ENCODE measurements at regions not wholly inside any gene's neighbourhood (a gene's known extent, or its start where the extent isn't known, plus 50 kb on each side); places are given as distances from the start of the nearest gene placed in this dataset.

- in situ Hi-C loops (cut with MboI; ENCODE audit: low sequenced_read_pairs, unreplicated experiment): no loop called here
- TF ChIP-seq CTCF (IDR thresholded peaks at IDR 0.05; ENCODE audit: borderline replicate concordance, control extremely low read depth, extremely low read depth, insufficient read depth, missing control alignments): no peak
- DNase-seq (ENCODE audit: low spot score): no peak
These were observed 180.0 kb upstream of the ARL4C start for GRCh38 chr2:234676783-234677450.

GRCh38 chr2:234676109-234676782, 179.4 kb upstream of the ARL4C start:
- in situ Hi-C loops (cut with MboI; ENCODE audit: low sequenced_read_pairs, unreplicated experiment): no loop called here
- no peak for DNase-seq (ENCODE audit: low spot score)
- TF ChIP-seq CTCF (IDR thresholded peaks at IDR 0.05; ENCODE audit: borderline replicate concordance, control extremely low read depth, extremely low read depth, insufficient read depth, missing control alignments): no peak

- no peak for DNase-seq (ENCODE audit: low spot score)
- TF ChIP-seq CTCF (IDR thresholded peaks at IDR 0.05; ENCODE audit: borderline replicate concordance, control extremely low read depth, extremely low read depth, insufficient read depth, missing control alignments): no peak
- in situ Hi-C loops (cut with MboI; ENCODE audit: low sequenced_read_pairs, unreplicated experiment): no loop called here
These were observed 177.9 kb upstream of the ARL4C start for GRCh38 chr2:234674781-234675201.

GRCh38 chr2:234673961-234674759, 177.3 kb upstream of the ARL4C start:
- in situ Hi-C loops (cut with MboI; ENCODE audit: low sequenced_read_pairs, unreplicated experiment): no loop called here
- no peak for DNase-seq (ENCODE audit: low spot score)
- no peak for TF ChIP-seq CTCF (IDR thresholded peaks at IDR 0.05; ENCODE audit: borderline replicate concordance, control extremely low read depth, extremely low read depth, insufficient read depth, missing control alignments)

GRCh38 chr2:234673501-234673900, 176.6 kb upstream of the ARL4C start:
- no peak for TF ChIP-seq CTCF (IDR thresholded peaks at IDR 0.05; ENCODE audit: borderline replicate concordance, control extremely low read depth, extremely low read depth, insufficient read depth, missing control alignments)
- in situ Hi-C loops (cut with MboI; ENCODE audit: low sequenced_read_pairs, unreplicated experiment): no loop called here
- DNase-seq (ENCODE audit: low spot score): no peak

- no peak for DNase-seq (ENCODE audit: low spot score)
- no peak for TF ChIP-seq CTCF (IDR thresholded peaks at IDR 0.05; ENCODE audit: borderline replicate concordance, control extremely low read depth, extremely low read depth, insufficient read depth, missing control alignments)
- in situ Hi-C loops (cut with MboI; ENCODE audit: low sequenced_read_pairs, unreplicated experiment): no loop called here
These were observed 175.7 kb upstream of the ARL4C start for GRCh38 chr2:234672498-234673150.

Data from GM13976 (cell line).